GM12878 (cell line): ENCODE measurements at regions not wholly inside any gene's neighbourhood (a gene's known extent, or its start where the extent isn't known, plus 50 kb on each side); places are given as distances from the start of the nearest gene placed in this dataset.

Experiments used
- CEBPZ ChIP-seq: fragments of 150-350 bp; IDR thresholded peaks from 2 replicates; pipeline ENCODE4 v1.6.1; 2016; ENCODE audit warnings: low read depth, low read length
- ELK1 ChIP-seq: IDR thresholded peaks from 2 replicates; pipeline ENCODE4 v1.6.1; 2012; ENCODE audit warnings: low read depth, low read length, improper control_type of control experiment
- FOXK2 ChIP-seq: fragments of 450-650 bp; IDR thresholded peaks from 2 replicates; pipeline ENCODE4 v1.6.1; 2017; ENCODE audit warnings: mild to moderate bottlenecking, moderate library complexity
- KAT2A ChIP-seq: conservative IDR thresholded peaks from 2 replicates; pipeline ENCODE4 v1.6.1; 2011; ENCODE audit warnings: low read depth, low read length; ENCODE audit not compliant: control insufficient read depth
- STAT1 ChIP-seq: fragments of 450-650 bp; conservative IDR thresholded peaks from 2 replicates; pipeline ENCODE4 v1.6.1; 2014; ENCODE audit warnings: antibody characterized with exemption, mild to moderate bottlenecking
- SUZ12 ChIP-seq: fragments of 200-600 bp; sonication (generic); IDR thresholded peaks from one replicate; pipeline ENCODE4 v1.6.1; 2018; ENCODE audit warnings: antibody characterized with exemption, mild to moderate bottlenecking; ENCODE audit not compliant: unreplicated experiment

GRCh38 chr13:105918842-105919741, 616.4 kb downstream of the EFNB2 start (continued):
- TF ChIP-seq STAT1: no peak
- no peak for TF ChIP-seq CEBPZ
- TF ChIP-seq SUZ12: no peak
- no peak for TF ChIP-seq KAT2A
- no peak for TF ChIP-seq ELK1
- TF ChIP-seq FOXK2: no peak
